ENCODE measurements at regions not wholly inside any gene's neighbourhood (a gene's known extent, or its start where the extent isn't known, plus 50 kb on each side); places are given as distances from the start of the nearest gene placed in this dataset.

DNA sequence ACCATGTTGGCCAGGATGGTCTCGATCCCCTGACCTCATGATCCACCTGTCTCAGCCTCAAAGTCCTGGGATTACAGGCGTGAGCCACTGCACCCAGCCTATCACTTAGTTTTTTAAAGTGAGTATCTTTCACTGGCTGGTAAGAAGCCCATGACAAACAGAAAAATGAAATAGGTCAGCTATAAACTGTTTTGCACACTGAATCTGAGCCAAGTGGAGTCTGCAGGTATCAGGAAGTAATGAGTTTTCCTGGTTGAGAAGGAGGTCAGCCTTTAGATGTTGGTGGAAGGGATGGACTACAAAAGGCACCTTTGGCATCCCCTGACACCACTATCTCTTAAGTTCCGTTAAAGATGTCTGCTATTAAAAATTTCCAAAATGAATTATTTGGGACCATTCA lies 345.1 kb downstream of the AASDHPPT start:
- TF ChIP-seq, protein P1, sequence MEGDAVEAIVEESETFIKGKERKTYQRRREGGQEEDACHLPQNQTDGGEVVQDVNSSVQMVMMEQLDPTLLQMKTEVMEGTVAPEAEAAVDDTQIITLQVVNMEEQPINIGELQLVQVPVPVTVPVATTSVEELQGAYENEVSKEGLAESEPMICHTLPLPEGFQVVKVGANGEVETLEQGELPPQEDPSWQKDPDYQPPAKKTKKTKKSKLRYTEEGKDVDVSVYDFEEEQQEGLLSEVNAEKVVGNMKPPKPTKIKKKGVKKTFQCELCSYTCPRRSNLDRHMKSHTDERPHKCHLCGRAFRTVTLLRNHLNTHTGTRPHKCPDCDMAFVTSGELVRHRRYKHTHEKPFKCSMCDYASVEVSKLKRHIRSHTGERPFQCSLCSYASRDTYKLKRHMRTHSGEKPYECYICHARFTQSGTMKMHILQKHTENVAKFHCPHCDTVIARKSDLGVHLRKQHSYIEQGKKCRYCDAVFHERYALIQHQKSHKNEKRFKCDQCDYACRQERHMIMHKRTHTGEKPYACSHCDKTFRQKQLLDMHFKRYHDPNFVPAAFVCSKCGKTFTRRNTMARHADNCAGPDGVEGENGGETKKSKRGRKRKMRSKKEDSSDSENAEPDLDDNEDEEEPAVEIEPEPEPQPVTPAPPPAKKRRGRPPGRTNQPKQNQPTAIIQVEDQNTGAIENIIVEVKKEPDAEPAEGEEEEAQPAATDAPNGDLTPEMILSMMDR (IDR thresholded peaks at IDR 0.05; ENCODE audit: insufficient read depth in 1 of 2, low read depth in 1 of 2, low read length in 1 of 2, severe bottlenecking in 1 of 2, unreplicated experiment in 1 of 2) = no peak
- intact Hi-C loops (cut with micrococcal nuclease; ENCODE audit: unreplicated experiment) = no loop called here
- Mint-ChIP-seq H3K9me3 (ENCODE audit: unreplicated experiment) (no peaks in the 10 kb centered on the region), H3K27me3 (ENCODE audit: insufficient read depth, unreplicated experiment) (no peaks in the 10 kb centered on the region), H3K4me3 (ENCODE audit: unreplicated experiment) (no peak overlapping the region), H3K4me1 (ENCODE audit: low read depth, unreplicated experiment) (peaks cover 6% of the 10 kb centered on the region), H3K36me3 (ENCODE audit: insufficient read depth, unreplicated experiment) (no peaks in the 10 kb centered on the region), H3K27ac (ENCODE audit: unreplicated experiment) (no peak overlapping the region)
- H3K4me3 ChIP-seq (ENCODE audit: low read depth, low read length) = no peak overlapping the region
- H3K27me3 ChIP-seq (replicated peaks; ENCODE audit: control insufficient read depth, insufficient read depth, low read length) = no peaks in the 10 kb centered on the region
- no TSS peak for BruUV-seq (replicated peaks)
- H3K9me3 ChIP-seq = no peaks in the 10 kb centered on the region; the same call in 1 of the 2 replicates
- no peaks in the 10 kb centered on the region for H3K4me1 ChIP-seq
- ChIA-PET POLR2A (no interaction called here), CTCF (no interaction called here)
- no peaks in the 10 kb centered on the region for H3K36me3 ChIP-seq (ENCODE audit: control insufficient read depth, insufficient read depth, low read length)
- no peak for DNase-seq

DNA sequence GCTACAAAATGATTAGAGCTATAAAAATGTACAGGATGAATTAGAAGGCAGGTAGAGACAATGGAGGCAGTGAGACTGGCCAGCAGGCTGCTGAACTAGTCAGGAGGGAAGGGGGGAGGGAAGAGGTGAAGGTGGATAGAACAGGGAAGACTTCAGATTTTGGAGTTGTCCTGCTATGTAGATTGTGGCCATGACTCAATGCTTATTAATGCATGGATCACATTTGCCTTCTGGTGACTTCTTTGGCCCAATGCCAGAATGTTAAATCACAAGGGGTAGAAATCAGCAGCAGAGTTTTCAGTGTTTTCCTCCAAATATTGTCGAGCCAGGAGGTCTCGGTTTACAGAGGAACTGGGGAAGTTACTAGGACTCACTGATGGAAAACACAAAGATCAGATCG lies 346.6 kb downstream of the AASDHPPT start:
- TF ChIP-seq, protein P1 (IDR thresholded peaks at IDR 0.05; ENCODE audit: insufficient read depth in 1 of 2, low read depth in 1 of 2, low read length in 1 of 2, severe bottlenecking in 1 of 2, unreplicated experiment in 1 of 2) = no peak
- Mint-ChIP-seq H3K4me1 (ENCODE audit: low read depth, unreplicated experiment) (peaks cover 6% of the 10 kb centered on the region), H3K4me3 (ENCODE audit: unreplicated experiment) (no peak overlapping the region), H3K27me3 (ENCODE audit: insufficient read depth, unreplicated experiment) (no peaks in the 10 kb centered on the region), H3K27ac (ENCODE audit: unreplicated experiment) (no peak overlapping the region), H3K9me3 (ENCODE audit: unreplicated experiment) (no peaks in the 10 kb centered on the region), H3K36me3 (ENCODE audit: insufficient read depth, unreplicated experiment) (no peaks in the 10 kb centered on the region)
- Histone ChIP-seq H3K4me3 (ENCODE audit: low read depth, low read length) (no peak overlapping the region), H3K27me3 (replicated peaks; ENCODE audit: control insufficient read depth, insufficient read depth, low read length) (no peaks in the 10 kb centered on the region), H3K4me1 (no peaks in the 10 kb centered on the region), H3K36me3 (ENCODE audit: control insufficient read depth, insufficient read depth, low read length) (no peaks in the 10 kb centered on the region), H3K9me3 (no peaks in the 10 kb centered on the region; the same call in 1 of the 2 replicates)
- ChIA-PET CTCF (no interaction called here), POLR2A (no interaction called here)
- no peak for DNase-seq
- no TSS peak for BruUV-seq (replicated peaks)
- intact Hi-C loops (cut with micrococcal nuclease; ENCODE audit: unreplicated experiment) = no loop called here

DNA sequence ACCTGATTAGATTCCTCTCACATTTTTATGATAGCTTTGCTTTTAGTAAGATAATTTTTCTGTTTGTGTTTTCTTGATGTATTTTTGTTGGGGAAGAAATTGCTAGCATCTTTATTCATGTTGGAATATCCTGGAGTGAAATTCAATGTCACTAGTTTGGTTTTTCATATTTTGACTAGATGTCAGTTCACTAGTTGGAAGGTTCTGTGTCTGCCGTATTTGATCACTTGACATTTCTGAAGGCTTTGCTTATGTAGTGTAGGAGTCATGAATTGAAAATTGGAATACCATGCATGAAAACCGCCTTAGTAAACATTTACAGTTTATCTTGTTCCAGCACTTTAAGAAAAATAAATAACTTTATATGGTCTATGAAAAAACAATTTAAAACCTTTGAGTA lies 348.4 kb downstream of the AASDHPPT start:
- ChIA-PET POLR2A (no interaction called here), CTCF (interaction anchor here (0.6 kb wide), 1 partner anchor 465 kb away, joined by 3 read pairs; no protein-coding TSS in a partner anchor)
- peaks cover 6% of the 10 kb centered on the region for H3K4me1 Mint-ChIP-seq (ENCODE audit: low read depth, unreplicated experiment)
- no peaks in the 10 kb centered on the region for H3K9me3 Mint-ChIP-seq (ENCODE audit: unreplicated experiment)
- Histone ChIP-seq H3K27me3 (replicated peaks; ENCODE audit: control insufficient read depth, insufficient read depth, low read length) (no peaks in the 10 kb centered on the region), H3K4me3 (ENCODE audit: low read depth, low read length) (no peak overlapping the region), H3K4me1 (no peaks in the 10 kb centered on the region), H3K9me3 (no peaks in the 10 kb centered on the region), H3K36me3 (ENCODE audit: control insufficient read depth, insufficient read depth, low read length) (no peaks in the 10 kb centered on the region)
- no peak overlapping the region for H3K27ac Mint-ChIP-seq (ENCODE audit: unreplicated experiment)
- intact Hi-C loops (cut with micrococcal nuclease; ENCODE audit: unreplicated experiment) = no loop called here
- H3K36me3 Mint-ChIP-seq (ENCODE audit: insufficient read depth, unreplicated experiment) = no peaks in the 10 kb centered on the region
- DNase-seq = no peak
- BruUV-seq (replicated peaks) = no TSS peak
- TF ChIP-seq, protein P1 (IDR thresholded peaks at IDR 0.05; ENCODE audit: insufficient read depth in 1 of 2, low read depth in 1 of 2, low read length in 1 of 2, severe bottlenecking in 1 of 2, unreplicated experiment in 1 of 2) = no peak
- H3K4me3 Mint-ChIP-seq (ENCODE audit: unreplicated experiment) = no peak overlapping the region
- no peaks in the 10 kb centered on the region for H3K27me3 Mint-ChIP-seq (ENCODE audit: insufficient read depth, unreplicated experiment)

Data from Caco-2 (cell line).